ENCODE measurements at regions not wholly inside any gene's neighbourhood (a gene's known extent, or its start where the extent isn't known, plus 50 kb on each side); places are given as distances from the start of the nearest gene placed in this dataset.

- Histone ChIP-seq H3K9me3 (no peaks in the 10 kb centered on the region), H3K36me3 (no peaks in the 10 kb centered on the region), H3K4me3 (no peak overlapping the region), H3K27me3 (no peaks in the 10 kb centered on the region), H3K4me1 (no peaks in the 10 kb centered on the region), H3K27ac (no peak overlapping the region)
- TF ChIP-seq, protein P1, sequence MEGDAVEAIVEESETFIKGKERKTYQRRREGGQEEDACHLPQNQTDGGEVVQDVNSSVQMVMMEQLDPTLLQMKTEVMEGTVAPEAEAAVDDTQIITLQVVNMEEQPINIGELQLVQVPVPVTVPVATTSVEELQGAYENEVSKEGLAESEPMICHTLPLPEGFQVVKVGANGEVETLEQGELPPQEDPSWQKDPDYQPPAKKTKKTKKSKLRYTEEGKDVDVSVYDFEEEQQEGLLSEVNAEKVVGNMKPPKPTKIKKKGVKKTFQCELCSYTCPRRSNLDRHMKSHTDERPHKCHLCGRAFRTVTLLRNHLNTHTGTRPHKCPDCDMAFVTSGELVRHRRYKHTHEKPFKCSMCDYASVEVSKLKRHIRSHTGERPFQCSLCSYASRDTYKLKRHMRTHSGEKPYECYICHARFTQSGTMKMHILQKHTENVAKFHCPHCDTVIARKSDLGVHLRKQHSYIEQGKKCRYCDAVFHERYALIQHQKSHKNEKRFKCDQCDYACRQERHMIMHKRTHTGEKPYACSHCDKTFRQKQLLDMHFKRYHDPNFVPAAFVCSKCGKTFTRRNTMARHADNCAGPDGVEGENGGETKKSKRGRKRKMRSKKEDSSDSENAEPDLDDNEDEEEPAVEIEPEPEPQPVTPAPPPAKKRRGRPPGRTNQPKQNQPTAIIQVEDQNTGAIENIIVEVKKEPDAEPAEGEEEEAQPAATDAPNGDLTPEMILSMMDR (IDR thresholded peaks at IDR 0.05): no peak
- TF ChIP-seq POLR2A (IDR thresholded peaks at IDR 0.05): no peak
- no peak for DNase-seq
- intact Hi-C loops (cut with DNase I; ENCODE audit: low total_unique reads): no loop called here
Measured at GRCh38 chr4:138669479-138670315, 345.9 kb upstream of the NOCT start.

DNA sequence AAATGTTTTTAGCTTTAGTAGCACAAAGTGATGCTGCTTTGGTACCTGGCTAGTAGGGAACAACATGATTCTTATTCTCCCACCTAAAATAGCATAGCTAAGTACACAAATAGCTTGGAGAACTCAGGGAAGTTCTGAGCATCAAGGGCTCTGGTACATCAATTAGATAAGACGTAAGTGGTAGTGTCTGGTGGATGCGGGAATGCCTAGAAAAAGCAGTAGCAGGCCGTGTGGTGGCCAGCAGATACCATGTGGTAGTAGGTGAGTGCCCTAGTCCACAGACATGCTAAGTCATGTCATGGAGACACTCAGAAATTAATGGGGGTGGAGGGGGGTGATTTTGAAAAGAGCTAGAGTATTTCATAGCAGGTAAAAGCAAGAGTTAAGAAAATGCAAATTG is 347.3 kb upstream of the NOCT start:
- no peaks in the 10 kb centered on the region for H3K4me1 ChIP-seq
- H3K27ac ChIP-seq: no peak overlapping the region
- intact Hi-C loops (cut with DNase I; ENCODE audit: low total_unique reads): no loop called here
- no peaks in the 10 kb centered on the region for H3K36me3 ChIP-seq
- no peak overlapping the region for H3K4me3 ChIP-seq
- TF ChIP-seq, protein P1 (IDR thresholded peaks at IDR 0.05): no peak
- no peak for TF ChIP-seq POLR2A (IDR thresholded peaks at IDR 0.05)
- DNase-seq: no peak
- no peaks in the 10 kb centered on the region for H3K27me3 ChIP-seq
- H3K9me3 ChIP-seq: no peaks in the 10 kb centered on the region

DNA sequence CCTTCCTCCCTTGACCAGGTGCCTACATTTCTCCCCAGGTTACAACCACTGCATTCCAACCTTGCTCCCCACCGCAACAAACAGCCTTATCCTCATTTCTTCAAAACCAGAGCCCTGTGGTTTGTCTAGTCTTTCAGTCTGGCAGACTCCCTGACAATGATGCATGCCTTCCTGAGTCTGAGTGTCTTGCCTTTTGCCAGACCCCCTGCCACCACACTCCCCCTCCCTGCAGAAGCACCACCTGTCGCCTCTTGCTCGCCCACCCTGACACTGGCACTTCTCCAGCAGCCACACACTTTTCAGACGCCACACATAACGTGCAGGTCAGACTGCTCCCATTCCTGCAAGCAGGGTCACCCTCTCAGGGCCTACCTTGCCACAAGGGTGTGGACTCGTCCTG is 349.2 kb upstream of the NOCT start:
- intact Hi-C loops (cut with DNase I; ENCODE audit: low total_unique reads): no loop called here
- Histone ChIP-seq H3K9me3 (no peaks in the 10 kb centered on the region), H3K27me3 (no peaks in the 10 kb centered on the region), H3K27ac (no peak overlapping the region), H3K36me3 (no peaks in the 10 kb centered on the region), H3K4me1 (no peaks in the 10 kb centered on the region), H3K4me3 (no peak overlapping the region)
- no peak for DNase-seq
- TF ChIP-seq, protein P1 (IDR thresholded peaks at IDR 0.05): no peak
- TF ChIP-seq POLR2A (IDR thresholded peaks at IDR 0.05): no peak

DNA sequence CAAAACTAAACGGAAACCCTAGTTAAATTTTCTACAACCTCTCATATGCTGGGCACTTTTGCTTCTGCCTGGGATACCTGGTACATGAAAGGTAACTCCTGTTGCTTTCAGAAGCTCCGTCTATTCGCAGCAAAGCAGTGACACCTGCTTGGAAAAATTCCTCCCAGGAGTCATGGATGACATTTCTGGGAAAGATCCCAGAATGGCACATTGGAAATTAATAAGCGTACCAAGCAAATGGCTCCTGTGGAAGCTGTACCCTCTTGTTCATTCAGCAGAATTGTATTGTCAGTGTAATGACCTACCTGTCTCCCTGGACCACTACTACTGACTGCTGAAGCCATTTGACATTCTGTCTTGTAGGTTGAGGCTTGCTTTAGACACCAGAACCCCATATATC is 349.7 kb upstream of the NOCT start:
- H3K9me3 ChIP-seq: no peaks in the 10 kb centered on the region
- no peak overlapping the region for H3K27ac ChIP-seq
- no peaks in the 10 kb centered on the region for H3K27me3 ChIP-seq
- H3K4me1 ChIP-seq: no peaks in the 10 kb centered on the region
- no peak for DNase-seq
- TF ChIP-seq, protein P1 (IDR thresholded peaks at IDR 0.05): no peak
- no peak for TF ChIP-seq POLR2A (IDR thresholded peaks at IDR 0.05)
- H3K4me3 ChIP-seq: no peak overlapping the region
- intact Hi-C loops (cut with DNase I; ENCODE audit: low total_unique reads): no loop called here
- H3K36me3 ChIP-seq: no peaks in the 10 kb centered on the region

DNA sequence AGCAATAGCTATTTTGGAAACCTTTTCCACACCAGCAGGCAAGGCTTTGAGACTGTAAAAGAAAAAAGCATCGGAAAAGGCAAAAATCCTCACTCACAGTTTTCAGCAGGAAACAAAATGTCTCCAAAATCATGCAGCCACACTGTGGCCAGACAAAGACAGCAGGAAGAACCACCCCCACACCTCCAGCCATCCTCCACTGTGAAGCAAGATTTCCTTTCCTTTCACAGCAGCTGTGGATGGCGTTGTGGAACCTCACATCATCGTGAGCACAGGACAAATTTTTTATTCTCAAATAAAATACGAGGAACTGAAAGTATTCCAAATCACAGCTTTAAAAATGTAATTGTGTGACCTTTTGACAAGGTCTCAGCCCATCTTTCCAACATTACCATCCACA is 351.7 kb upstream of the NOCT start:
- no peaks in the 10 kb centered on the region for H3K27me3 ChIP-seq
- no peaks in the 10 kb centered on the region for H3K9me3 ChIP-seq
- no peaks in the 10 kb centered on the region for H3K36me3 ChIP-seq
- H3K27ac ChIP-seq: no peak overlapping the region
- H3K4me1 ChIP-seq: no peaks in the 10 kb centered on the region
- no peak for TF ChIP-seq POLR2A (IDR thresholded peaks at IDR 0.05)
- TF ChIP-seq, protein P1 (IDR thresholded peaks at IDR 0.05): no peak
- DNase-seq: no peak
- H3K4me3 ChIP-seq: no peak overlapping the region
- intact Hi-C loops (cut with DNase I; ENCODE audit: low total_unique reads): no loop called here

Measured in uterus (tissue), 3 donors.